UCSD-AML1 (cell line): ENCODE measurements at regions not wholly inside any gene's neighbourhood (a gene's known extent, or its start where the extent isn't known, plus 50 kb on each side); places are given as distances from the start of the nearest gene placed in this dataset.
"Not testable (repeated sequence)": the region's sequence is repeated elsewhere in the genome, so short reads cannot be mapped to it uniquely, and the experiment has no call there.

ENCODE experiments used
- DNase-seq: peaks from one replicate; lab custom pipeline; 2025; ENCODE audit not compliant: unreplicated experiment; lab: John Stamatoyannopoulos, UW

DNA sequence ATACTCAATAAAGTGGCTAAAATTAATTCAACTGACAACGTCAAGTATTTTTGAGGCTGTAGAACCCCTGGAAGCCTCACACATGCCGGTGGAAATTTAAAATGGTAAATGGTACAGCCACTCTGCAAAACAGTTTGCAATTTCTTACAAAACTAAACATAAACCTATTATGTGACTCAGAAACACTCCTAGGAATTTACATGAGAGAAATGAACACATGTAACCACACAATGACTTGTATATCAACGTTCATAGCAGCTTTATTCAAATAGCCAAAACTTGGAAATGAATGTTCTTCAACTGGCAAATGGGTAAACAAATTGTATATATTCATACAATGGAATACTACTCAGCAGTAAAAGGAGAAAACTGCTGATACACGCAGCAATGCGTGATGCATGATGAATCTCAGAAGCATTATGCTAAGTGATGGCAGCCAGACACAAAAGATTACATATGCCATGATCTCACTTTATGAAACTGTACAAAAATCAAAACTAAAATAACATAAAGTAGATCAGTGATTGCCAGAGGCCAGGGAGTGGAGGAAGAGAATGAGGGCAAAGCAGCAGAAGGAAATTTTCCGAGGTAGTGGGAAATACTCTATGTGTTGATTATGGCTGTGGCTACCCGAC, 112.5 kb downstream of the FAM50B start:
- DNase-seq, result no peak

- DNase-seq, result no peak
Measured at GRCh38 chr6:3962291-3963280, 113.4 kb downstream of the FAM50B start.

- DNase-seq, result no peak
Measured at GRCh38 chr6:3963426-3963825, 114.3 kb downstream of the FAM50B start.

- no peak for DNase-seq
Measured at GRCh38 chr6:3965071-3965718, 113.7 kb downstream of the FAM217A start.

DNA sequence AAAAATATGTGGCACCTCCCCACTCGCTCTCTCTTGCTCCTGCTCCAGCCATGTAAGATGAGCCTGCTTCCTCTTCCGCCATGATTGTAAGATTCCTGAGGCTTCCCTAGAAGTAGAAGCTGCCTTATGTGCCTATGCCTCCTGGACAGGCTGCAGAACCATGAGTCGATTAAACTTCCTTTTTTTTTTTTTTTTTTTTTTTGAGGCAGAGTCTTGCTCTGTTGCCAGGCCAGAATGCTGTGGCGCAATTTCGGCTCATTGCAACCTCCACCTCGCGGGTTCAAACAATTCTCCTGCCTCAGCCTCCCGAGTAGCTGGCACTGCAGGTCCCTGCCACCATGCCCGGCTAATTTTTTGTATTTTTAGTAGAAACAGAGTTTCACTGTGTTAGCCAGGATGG, 112.5 kb downstream of the FAM217A start:
- no peak for DNase-seq

DNA sequence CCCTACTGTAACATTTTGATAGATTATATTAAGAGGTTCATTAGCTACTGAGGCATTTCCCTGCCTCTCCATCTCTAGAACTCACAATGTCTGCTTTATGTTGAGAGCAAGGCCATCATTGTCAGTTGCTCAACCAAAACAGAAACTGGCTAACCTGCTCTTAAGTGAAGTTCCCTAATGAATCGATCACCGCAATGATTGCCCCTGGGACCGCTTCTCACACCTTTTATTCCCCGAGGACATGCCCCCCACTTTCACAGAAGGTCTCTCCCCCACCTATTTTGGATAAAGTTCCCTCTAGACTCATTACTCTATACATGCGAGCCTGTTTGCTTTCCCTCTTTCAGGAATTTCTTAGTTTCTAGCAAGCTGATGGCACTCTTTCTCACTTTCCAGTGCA, 108.8 kb downstream of the FAM217A start:
- DNase-seq, result no peak

GRCh38 chr6:3973152-3973551, 105.8 kb downstream of the FAM217A start:
- not testable (repeated sequence) for DNase-seq

- DNase-seq, result peak; percentile 43
Measured at GRCh38 chr6:3977875-3978711, 100.8 kb downstream of the FAM217A start.

GRCh38 chr6:3978966-3979365, 100.0 kb downstream of the FAM217A start:
- DNase-seq, result not testable (repeated sequence)

- no peak for DNase-seq
Measured at GRCh38 chr6:3981917-3982316, 97.0 kb downstream of the FAM217A start.

DNA sequence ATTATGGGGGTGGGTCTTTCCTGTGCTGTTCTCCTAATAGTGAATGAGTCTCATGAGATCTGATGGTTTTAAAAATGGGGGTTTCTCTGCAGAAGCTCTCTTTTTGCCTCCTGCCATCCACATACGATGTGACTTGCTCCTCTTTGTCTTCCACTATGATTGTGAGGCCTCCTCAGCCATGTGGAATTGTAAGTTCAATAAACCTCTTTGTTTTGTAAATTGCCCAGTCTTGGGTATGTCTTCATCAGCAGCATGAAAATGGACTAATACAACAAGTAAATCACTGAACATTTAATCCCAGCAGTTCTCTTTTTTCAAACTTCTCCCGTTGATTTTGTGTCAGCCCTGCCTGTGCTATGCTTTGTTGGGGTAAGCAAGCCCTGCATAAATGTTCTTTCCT, 95.2 kb downstream of the FAM217A start:
- DNase-seq, result no peak

- no peak for DNase-seq
Measured at GRCh38 chr6:3984494-3984893, 94.4 kb downstream of the FAM217A start.

DNA sequence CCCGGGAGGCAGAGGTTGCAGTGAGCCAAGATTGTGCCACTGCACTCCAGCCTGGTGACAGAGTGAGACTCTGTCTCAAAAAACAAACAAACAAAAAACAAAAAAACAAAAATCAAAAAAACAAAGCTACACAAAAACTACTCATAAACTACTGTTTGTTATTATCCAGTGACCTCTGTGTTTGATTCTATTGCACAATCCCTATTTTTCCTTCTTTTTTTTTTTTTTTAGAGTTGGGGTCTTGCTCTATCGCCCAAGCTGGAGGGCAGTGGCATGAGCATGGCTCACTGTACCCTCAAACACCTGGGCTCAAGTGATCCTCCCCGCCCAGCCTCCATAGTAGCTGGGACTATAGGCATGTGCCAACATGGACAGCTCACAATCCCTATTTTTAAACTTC, 92.7 kb downstream of the FAM217A start:
- no peak for DNase-seq

GRCh38 chr6:3987053-3987452, 91.9 kb downstream of the FAM217A start:
- no peak for DNase-seq

DNA sequence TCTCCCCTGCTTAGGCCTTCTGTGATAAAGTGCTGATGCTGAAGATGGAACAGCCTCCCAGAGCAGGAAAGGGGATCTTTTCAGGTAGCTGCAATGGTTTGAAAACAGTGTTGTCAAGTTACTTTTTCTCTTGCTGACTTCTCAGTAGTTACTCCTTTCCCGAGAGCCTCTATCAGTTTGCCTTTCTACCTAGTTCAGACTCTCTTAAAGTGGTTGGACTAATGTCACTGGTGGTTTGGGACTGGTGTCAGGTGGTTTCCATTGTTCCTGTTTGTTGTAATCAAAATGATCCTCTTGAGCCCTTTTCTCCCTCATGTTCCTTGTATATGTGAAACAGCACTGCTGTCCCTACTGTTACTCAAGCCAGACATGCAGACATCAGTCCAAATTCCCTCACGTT, 91.4 kb downstream of the FAM217A start:
- DNase-seq, result no peak

- DNase-seq, result peak; percentile 79
Measured at GRCh38 chr6:3990692-3991491, 88.0 kb downstream of the FAM217A start.

- DNase-seq, result no peak
Measured at GRCh38 chr6:3991941-3992340, 87.0 kb downstream of the FAM217A start.

- no peak for DNase-seq
Measured at GRCh38 chr6:3996349-3996748, 82.6 kb downstream of the FAM217A start.

- DNase-seq, result no peak
Measured at GRCh38 chr6:3997177-3997770, 81.7 kb downstream of the FAM217A start.
